Keratinocyte (primary cell): ENCODE measurements at regions not wholly inside any gene's neighbourhood (a gene's known extent, or its start where the extent isn't known, plus 50 kb on each side); places are given as distances from the start of the nearest gene placed in this dataset.
"Not testable (repeated sequence)": the region's sequence is repeated elsewhere in the genome, so short reads cannot be mapped to it uniquely, and the experiment has no call there.

Experiments used
- DNase-seq: peaks from one replicate; pipeline ENCODE4 v3.0.0-alpha.2; 2011; ENCODE audit warnings: low read depth, missing footprints, low spot score
- FAIRE-seq: peaks from 2 replicates; lab custom pipeline; 2011; peaks lifted over from hg19 to GRCh38; lab: Jason Lieb, UNC
- H2AFZ ChIP-seq: 2 replicates; pipeline ENCODE4 v1.6.0; 2012; ENCODE audit warnings: low read length, control low read depth, inconsistent platforms; ENCODE audit not compliant: control insufficient read depth
- H3K27ac ChIP-seq: 2 replicates; pipeline ENCODE4 v1.5.1; 2011; ENCODE audit warnings: low read length; ENCODE audit not compliant: control insufficient read depth, insufficient read depth
- H3K27me3 ChIP-seq: 3 replicates; pipeline ENCODE4 v1.6.0; 2011; ENCODE audit warnings: low read length; ENCODE audit not compliant: control insufficient read depth, insufficient read depth; ENCODE audit errors: extremely low read depth
- H3K36me3 ChIP-seq, 2 experiments: 2 replicates in 1 of 2; 3 replicates in 1 of 2; pipeline ENCODE4 v1.5.1; 2011; ENCODE audit warnings: low read length in 2 of 2, mild to moderate bottlenecking in 1 of 2; ENCODE audit not compliant: control insufficient read depth in 2 of 2, insufficient read depth in 2 of 2; ENCODE audit errors: extremely low read depth in 1 of 2
- H3K4me1 ChIP-seq: 3 replicates; pipeline ENCODE4 v1.5.1; 2011; ENCODE audit warnings: low read length; ENCODE audit not compliant: control insufficient read depth, insufficient read depth; ENCODE audit errors: extremely low read depth
- H3K4me2 ChIP-seq: 3 replicates; pipeline ENCODE4 v1.6.0; 2011; ENCODE audit warnings: low read depth, low read length; ENCODE audit not compliant: control insufficient read depth, insufficient read depth; ENCODE audit errors: extremely low read depth
- H3K4me3 ChIP-seq, 3 experiments: fragments of 200-600 bp in 1 of 3; sonication (generic) in 1 of 3; 2 replicates in 2 of 3; 3 replicates in 1 of 3; pipeline ENCODE4 v1.5.1; 2011 to 2016; ENCODE audit warnings: low read length in 3 of 3, mild to moderate bottlenecking in 3 of 3, control low read depth in 2 of 3, inconsistent platforms in 1 of 3, low read depth in 1 of 3, mixed read lengths in 1 of 3, mixed run types in 1 of 3, moderate library complexity in 1 of 3; ENCODE audit not compliant: control insufficient read depth in 2 of 3, insufficient read depth in 2 of 3; ENCODE audit errors: extremely low read depth in 1 of 3
- H3K79me2 ChIP-seq: 2 replicates; pipeline ENCODE4 v1.6.0; 2012; ENCODE audit warnings: low read length; ENCODE audit not compliant: control insufficient read depth, insufficient read depth
- H3K9ac ChIP-seq: 3 replicates; pipeline ENCODE4 v1.6.0; 2011; ENCODE audit warnings: low read length; ENCODE audit not compliant: control insufficient read depth, insufficient read depth; ENCODE audit errors: extremely low read depth
- H3K9me1 ChIP-seq: 3 replicates; pipeline ENCODE4 v1.6.0; 2011; ENCODE audit warnings: low read length; ENCODE audit not compliant: control insufficient read depth, insufficient read depth; ENCODE audit errors: extremely low read depth
- H3K9me3 ChIP-seq: 2 replicates; pipeline ENCODE4 v1.5.1; 2012; ENCODE audit warnings: low read depth, low read length; ENCODE audit not compliant: control insufficient read depth
- H4K20me1 ChIP-seq: 3 replicates; pipeline ENCODE4 v1.6.0; 2011; ENCODE audit warnings: low read length; ENCODE audit not compliant: control insufficient read depth, insufficient read depth; ENCODE audit errors: extremely low read depth
- CTCF ChIP-seq, 3 experiments: IDR thresholded peaks in 1 of 3; conservative IDR thresholded peaks in 1 of 3; optimal IDR thresholded peaks in 1 of 3; 2 replicates in 2 of 3; 3 replicates in 1 of 3; pipeline versions ENCODE3 to v1.5.1; 2011; ENCODE audit warnings: low read length in 3 of 3, mild to moderate bottlenecking in 3 of 3, moderate library complexity in 2 of 3, control low read depth in 1 of 3, inconsistent platforms in 1 of 3; ENCODE audit not compliant: insufficient read depth in 2 of 3; ENCODE audit errors: extremely low read depth in 1 of 3
- EZH2 ChIP-seq: IDR thresholded peaks from one replicate; pipeline ENCODE4 v1.6.1; 2012; ENCODE audit warnings: inconsistent platforms, mild to moderate bottlenecking, low read length, moderate library complexity
- dilution Hi-C: fragments of 300-500 bp; cut with MboI; formaldehyde crosslinking; loops from one replicate; pipeline ENCODE4 v1.7.0; 2020; ENCODE audit warnings: low sequenced_read_pairs; ENCODE audit not compliant: extremely low pct_ligation_motif_present

- H4K20me1 ChIP-seq, H3K9me3 ChIP-seq, H2AFZ ChIP-seq, H3K9me1 ChIP-seq, H3K4me3 ChIP-seq, H3K79me2 ChIP-seq, H3K9ac ChIP-seq, H3K36me3 ChIP-seq, FAIRE-seq, dilution Hi-C loops, H3K4me2 ChIP-seq, H3K27ac ChIP-seq, H3K4me1 ChIP-seq, H3K27me3 ChIP-seq, DNase-seq: not testable (repeated sequence)
Observed at GRCh38 chr18:14301255-14301654, 169.0 kb upstream of the ZNF519 start.

- H3K9me1 ChIP-seq, H3K27ac ChIP-seq, H4K20me1 ChIP-seq, H3K4me2 ChIP-seq, H3K27me3 ChIP-seq, H3K9me3 ChIP-seq, H3K9ac ChIP-seq, H2AFZ ChIP-seq, H3K36me3 ChIP-seq, dilution Hi-C loops, H3K79me2 ChIP-seq, H3K4me1 ChIP-seq, DNase-seq, H3K4me3 ChIP-seq, FAIRE-seq: not testable (repeated sequence)
Observed at GRCh38 chr18:14295081-14295480, 162.8 kb upstream of the ZNF519 start.

- Histone ChIP-seq H3K9me3 (no peaks in the 10 kb centered on the region), H3K9ac (no peak overlapping the region), H3K27me3 (no peaks in the 10 kb centered on the region), H2AFZ (no peak overlapping the region), H3K36me3 (no peaks in the 10 kb centered on the region), H3K79me2 (no peaks in the 10 kb centered on the region), H3K4me2 (no peak overlapping the region), H3K4me3 (no peak overlapping the region), H3K9me1 (no peaks in the 10 kb centered on the region), H4K20me1 (no peaks in the 10 kb centered on the region), H3K4me1 (no peaks in the 10 kb centered on the region), H3K27ac (no peak overlapping the region)
- no peak for DNase-seq
- no peak for TF ChIP-seq CTCF (optimal IDR thresholded peaks at IDR 0.05 in 1 of 3, IDR thresholded peaks at IDR 0.05 in 1 of 3, conservative IDR thresholded peaks at IDR 0.05 in 1 of 3; ENCODE audit: extremely low read depth in 1 of 3, insufficient read depth in 2 of 3, low read length in 3 of 3)
- TF ChIP-seq EZH2 = no peak
- FAIRE-seq = no peak
- dilution Hi-C loops = no loop called here
Observed at GRCh38 chr18:14285053-14285452, 152.8 kb upstream of the ZNF519 start.

- H2AFZ ChIP-seq, H3K9me1 ChIP-seq, H3K79me2 ChIP-seq, dilution Hi-C loops, H3K27ac ChIP-seq, H3K4me2 ChIP-seq, H3K9me3 ChIP-seq, FAIRE-seq, H4K20me1 ChIP-seq, DNase-seq, H3K9ac ChIP-seq, H3K4me3 ChIP-seq, H3K4me1 ChIP-seq, H3K36me3 ChIP-seq, H3K27me3 ChIP-seq: not testable (repeated sequence)
Observed at GRCh38 chr18:14275391-14275790, 143.2 kb upstream of the ZNF519 start.
